A673 (cell line): ENCODE measurements at regions not wholly inside any gene's neighbourhood (a gene's known extent, or its start where the extent isn't known, plus 50 kb on each side); places are given as distances from the start of the nearest gene placed in this dataset.

Source experiments
- EZH2 ChIP-seq: fragments of 200-600 bp; sonication (generic); IDR thresholded peaks from 2 replicates; pipeline ENCODE4 v1.6.1; 2017; ENCODE audit warnings: borderline replicate concordance, low read depth, mild to moderate bottlenecking, mixed read lengths, antibody characterized with exemption, low read length; ENCODE audit not compliant: poor library complexity, severe bottlenecking
- TF ChIP-seq, protein P1 (sequence below): fragments of 300-800, 200-600 bp; sonication (generic); conservative IDR thresholded peaks from 2 replicates; pipeline ENCODE4 v1.5.1; 2017; ENCODE audit warnings: low read depth, mild to moderate bottlenecking, antibody characterized with exemption, low read length, moderate library complexity, mixed read lengths

- TF ChIP-seq, protein P1, sequence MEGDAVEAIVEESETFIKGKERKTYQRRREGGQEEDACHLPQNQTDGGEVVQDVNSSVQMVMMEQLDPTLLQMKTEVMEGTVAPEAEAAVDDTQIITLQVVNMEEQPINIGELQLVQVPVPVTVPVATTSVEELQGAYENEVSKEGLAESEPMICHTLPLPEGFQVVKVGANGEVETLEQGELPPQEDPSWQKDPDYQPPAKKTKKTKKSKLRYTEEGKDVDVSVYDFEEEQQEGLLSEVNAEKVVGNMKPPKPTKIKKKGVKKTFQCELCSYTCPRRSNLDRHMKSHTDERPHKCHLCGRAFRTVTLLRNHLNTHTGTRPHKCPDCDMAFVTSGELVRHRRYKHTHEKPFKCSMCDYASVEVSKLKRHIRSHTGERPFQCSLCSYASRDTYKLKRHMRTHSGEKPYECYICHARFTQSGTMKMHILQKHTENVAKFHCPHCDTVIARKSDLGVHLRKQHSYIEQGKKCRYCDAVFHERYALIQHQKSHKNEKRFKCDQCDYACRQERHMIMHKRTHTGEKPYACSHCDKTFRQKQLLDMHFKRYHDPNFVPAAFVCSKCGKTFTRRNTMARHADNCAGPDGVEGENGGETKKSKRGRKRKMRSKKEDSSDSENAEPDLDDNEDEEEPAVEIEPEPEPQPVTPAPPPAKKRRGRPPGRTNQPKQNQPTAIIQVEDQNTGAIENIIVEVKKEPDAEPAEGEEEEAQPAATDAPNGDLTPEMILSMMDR, result no peak
- no peak for TF ChIP-seq EZH2
Observed at GRCh38 chr1:4021974-4022268, 121.8 kb upstream of the C1orf174 start.
